Lower leg skin (tissue), 4 donors: ENCODE measurements at regions not wholly inside any gene's neighbourhood (a gene's known extent, or its start where the extent isn't known, plus 50 kb on each side); places are given as distances from the start of the nearest gene placed in this dataset.

ENCODE experiments used
- DNase-seq, 2 donors: peaks; one replicate each; pipeline ENCODE4 v3.0.0-alpha.2; 2019; ENCODE audit warnings: low spot score in 2 of 2
- H3K4me3 ChIP-seq: fragments of 200-600 bp; sonication (generic); 2 replicates; pipeline ENCODE4 v1.5.1; 2017; ENCODE audit warnings: mild to moderate bottlenecking, low read depth; ENCODE audit not compliant: poor library complexity, severe bottlenecking
- POLR2A ChIP-seq, 2 donors: fragments of 450-650 bp; IDR thresholded peaks; one replicate each; pipeline ENCODE4 v1.6.1; 2016 to 2017; ENCODE audit warnings: antibody characterized with exemption in 2 of 2, mild to moderate bottlenecking in 1 of 2, moderate library complexity in 1 of 2
- WGBS, 2 donors: methylation state at CpG; one replicate each; pipeline ENCODE4 v1.1.5; 2018; 5-methylcytosine and 5-hydroxymethylcytosine counted together
- intact Hi-C: fragments of 100-400 bp; cut with DNase I; formaldehyde crosslinking; loops from one replicate; pipeline ENCODE4 v1.15.0; 2023; ENCODE audit warnings: low total_unique reads
- TF ChIP-seq, protein P1 (sequence below), 3 donors: fragments of 450-650 bp; IDR thresholded peaks; one replicate each; pipeline ENCODE4 v1.5.1; 2016; ENCODE audit warnings: antibody characterized with exemption in 3 of 3, mild to moderate bottlenecking in 3 of 3, moderate library complexity in 2 of 3

DNA sequence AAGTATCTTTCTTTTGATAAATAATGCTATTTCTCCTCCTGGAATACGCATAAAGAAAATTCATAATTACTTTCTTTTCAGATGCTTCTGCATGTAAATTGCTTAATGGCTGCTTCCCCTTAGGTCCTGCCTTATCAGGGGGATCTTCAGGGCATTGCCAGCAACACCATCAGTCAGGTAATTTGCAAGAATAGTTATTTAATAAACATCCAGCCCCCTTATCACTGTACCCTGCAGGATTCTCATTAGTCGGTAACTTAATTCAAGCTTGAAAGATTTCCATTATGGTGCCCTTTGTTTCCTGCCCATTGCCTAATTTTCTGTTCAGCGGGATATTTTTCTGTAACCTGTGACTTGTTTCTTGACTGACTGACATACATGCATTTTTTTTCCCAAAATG, 414.5 kb downstream of the MFSD1 start:
- intact Hi-C loops: no loop called here
- TF ChIP-seq, protein P1, sequence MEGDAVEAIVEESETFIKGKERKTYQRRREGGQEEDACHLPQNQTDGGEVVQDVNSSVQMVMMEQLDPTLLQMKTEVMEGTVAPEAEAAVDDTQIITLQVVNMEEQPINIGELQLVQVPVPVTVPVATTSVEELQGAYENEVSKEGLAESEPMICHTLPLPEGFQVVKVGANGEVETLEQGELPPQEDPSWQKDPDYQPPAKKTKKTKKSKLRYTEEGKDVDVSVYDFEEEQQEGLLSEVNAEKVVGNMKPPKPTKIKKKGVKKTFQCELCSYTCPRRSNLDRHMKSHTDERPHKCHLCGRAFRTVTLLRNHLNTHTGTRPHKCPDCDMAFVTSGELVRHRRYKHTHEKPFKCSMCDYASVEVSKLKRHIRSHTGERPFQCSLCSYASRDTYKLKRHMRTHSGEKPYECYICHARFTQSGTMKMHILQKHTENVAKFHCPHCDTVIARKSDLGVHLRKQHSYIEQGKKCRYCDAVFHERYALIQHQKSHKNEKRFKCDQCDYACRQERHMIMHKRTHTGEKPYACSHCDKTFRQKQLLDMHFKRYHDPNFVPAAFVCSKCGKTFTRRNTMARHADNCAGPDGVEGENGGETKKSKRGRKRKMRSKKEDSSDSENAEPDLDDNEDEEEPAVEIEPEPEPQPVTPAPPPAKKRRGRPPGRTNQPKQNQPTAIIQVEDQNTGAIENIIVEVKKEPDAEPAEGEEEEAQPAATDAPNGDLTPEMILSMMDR (IDR thresholded peaks at IDR 0.05): no peak
- no peak for DNase-seq
- 91 to 94% methylated on average over 3 of the region's 3 CpGs for WGBS, 2 donors
- H3K4me3 ChIP-seq: no peak overlapping the region

DNA sequence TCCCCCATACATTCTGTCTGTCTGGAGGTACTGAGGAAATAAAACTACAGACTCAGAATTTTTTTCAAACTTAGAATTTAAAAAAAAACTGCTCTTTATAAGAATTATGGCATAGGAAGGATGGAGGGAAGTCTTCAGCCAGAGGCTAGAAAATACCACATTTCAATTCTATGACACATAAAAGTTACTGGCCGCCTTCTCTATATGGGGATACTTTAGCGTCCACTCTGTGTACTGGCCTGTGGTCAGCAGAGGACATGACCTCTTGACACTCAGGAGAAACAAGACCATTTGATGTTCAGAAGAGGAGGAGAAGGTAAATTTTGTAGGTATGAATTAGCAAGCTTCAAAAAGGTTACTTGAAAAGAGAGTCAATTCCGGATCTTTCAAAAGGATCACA, 417.4 kb downstream of the MFSD1 start:
- intact Hi-C loops: no loop called here
- DNase-seq: no peak
- TF ChIP-seq POLR2A (IDR thresholded peaks at IDR 0.05): no peak
- TF ChIP-seq, protein P1 (IDR thresholded peaks at IDR 0.05): no peak
- no peak overlapping the region for H3K4me3 ChIP-seq
- 88 to 91% methylated on average over 3 of the region's 3 CpGs for whole genome bisulfite sequencing, 2 donors

DNA sequence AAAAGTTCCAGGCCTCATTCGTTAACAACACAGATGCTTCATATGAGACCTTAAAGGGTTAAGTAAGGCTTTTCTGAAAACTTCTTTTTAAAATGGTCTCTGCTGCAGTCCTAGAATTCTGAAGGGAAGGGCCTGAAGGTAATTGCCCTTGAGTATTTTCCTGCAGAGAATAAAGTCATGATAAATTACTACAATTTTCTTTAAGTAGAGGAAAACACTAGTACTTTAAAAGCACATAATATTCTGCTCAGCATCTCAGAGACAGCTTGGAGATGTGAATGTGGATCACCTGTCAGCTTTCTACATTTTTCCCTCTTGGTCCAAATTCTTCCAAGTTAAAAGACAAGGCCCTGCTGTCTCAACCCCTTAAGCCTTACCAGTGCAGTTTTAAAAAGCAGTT, 419.5 kb downstream of the MFSD1 start:
- no peak for TF ChIP-seq POLR2A (IDR thresholded peaks at IDR 0.05)
- TF ChIP-seq, protein P1 (IDR thresholded peaks at IDR 0.05): no peak
- intact Hi-C loops: no loop called here
- no peak overlapping the region for H3K4me3 ChIP-seq
- DNase-seq: no peak
- 77 to 82% methylated on average over 1 of the region's 1 CpG for whole genome bisulfite sequencing, 2 donors

DNA sequence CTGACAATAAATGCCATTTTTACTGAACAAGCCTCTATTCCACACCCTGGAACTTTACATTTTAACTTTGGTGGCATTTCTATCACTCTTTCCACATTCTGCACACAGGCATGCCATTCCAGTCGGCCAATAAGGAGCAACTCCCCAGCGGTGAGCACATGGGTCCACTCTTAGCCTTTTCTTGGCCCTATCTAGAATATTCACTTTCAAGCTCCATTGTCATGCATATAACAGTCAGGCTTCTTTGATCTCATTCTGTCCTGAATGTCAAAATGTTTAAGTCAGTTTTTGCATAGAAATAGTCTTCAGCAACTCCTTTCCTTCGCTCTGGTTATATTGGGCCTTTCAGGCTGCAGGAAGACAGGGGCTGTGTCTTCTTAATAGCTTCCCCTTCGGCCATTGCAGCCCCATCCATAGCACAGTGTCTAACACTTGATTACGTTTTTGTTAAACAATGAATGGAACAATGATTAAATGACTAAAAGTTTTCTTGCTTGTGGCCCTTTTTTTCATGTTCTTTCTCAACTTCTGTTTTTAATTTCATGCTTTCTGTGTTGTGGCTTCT, 427.3 kb downstream of the MFSD1 start:
- no peak overlapping the region for H3K4me3 ChIP-seq
- WGBS, 2 donors: 73 to 75% methylated on average over 5 of the region's 5 CpGs
- intact Hi-C loops: no loop called here
- DNase-seq: no peak
- TF ChIP-seq, protein P1 (IDR thresholded peaks at IDR 0.05): no peak
- no peak for TF ChIP-seq POLR2A (IDR thresholded peaks at IDR 0.05)

DNA sequence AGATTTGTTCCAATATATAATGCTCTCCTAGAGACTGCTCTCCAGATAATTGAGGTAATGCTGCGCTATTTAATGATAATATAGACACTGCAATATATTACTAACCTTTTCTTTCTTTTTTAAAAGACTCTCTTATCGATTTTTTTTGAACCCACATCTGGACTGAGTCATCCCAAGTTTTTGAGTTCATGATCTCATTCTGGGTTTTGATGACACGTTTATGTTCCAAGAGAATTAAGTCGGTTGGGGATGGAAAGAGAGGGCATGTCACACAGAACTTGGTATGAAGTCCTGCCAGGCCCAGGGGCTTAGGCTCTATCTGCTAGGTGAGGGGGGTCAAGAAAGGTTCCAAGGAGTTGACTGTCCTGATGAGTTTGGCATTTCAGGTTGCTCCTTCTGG, 431.1 kb downstream of the MFSD1 start:
- 65 to 66% methylated on average over 4 of the region's 4 CpGs for WGBS, 2 donors
- TF ChIP-seq, protein P1 (IDR thresholded peaks at IDR 0.05): no peak
- TF ChIP-seq POLR2A (IDR thresholded peaks at IDR 0.05): no peak
- intact Hi-C loops: no loop called here
- no peak overlapping the region for H3K4me3 ChIP-seq
- no peak for DNase-seq

DNA sequence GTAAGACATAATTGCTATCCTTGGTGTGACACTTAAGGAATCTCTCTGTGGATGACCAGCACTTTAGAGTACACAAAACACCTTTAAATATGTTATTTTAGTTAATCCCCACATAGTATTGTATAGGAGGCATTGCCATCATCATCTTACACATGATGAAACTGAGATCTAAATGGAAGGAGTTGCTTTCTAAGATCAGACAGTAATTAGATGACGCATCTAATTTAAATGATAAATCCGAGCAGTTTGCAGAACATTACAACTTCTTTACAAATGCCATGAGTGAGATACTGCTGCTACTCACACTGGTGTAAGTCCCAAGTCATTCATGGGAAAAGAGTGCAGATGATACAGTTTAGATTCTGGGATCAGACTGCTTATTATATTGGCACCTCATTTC, 431.9 kb downstream of the MFSD1 start:
- DNase-seq: no peak
- no peak for TF ChIP-seq POLR2A (IDR thresholded peaks at IDR 0.05)
- TF ChIP-seq, protein P1 (IDR thresholded peaks at IDR 0.05): no peak
- intact Hi-C loops: no loop called here
- 72 to 77% methylated on average over 2 of the region's 2 CpGs for WGBS, 2 donors
- H3K4me3 ChIP-seq: no peak overlapping the region
